Progenitor cell of endocrine pancreas (in vitro differentiated cells): ENCODE measurements at regions not wholly inside any gene's neighbourhood (a gene's known extent, or its start where the extent isn't known, plus 50 kb on each side); places are given as distances from the start of the nearest gene placed in this dataset.

ENCODE experiments used
- DNase-seq: peaks from one replicate; pipeline ENCODE4 v3.0.0; 2021; ENCODE audit warnings: low spot score; ENCODE audit not compliant: unreplicated experiment
- H3K27ac Mint-ChIP-seq: 2 replicates; pipeline ENCODE4 v1.8.0; 2021; ENCODE audit warnings: mild to moderate bottlenecking, moderate library complexity, mixed read lengths
- H3K27me3 Mint-ChIP-seq: 2 replicates; pipeline ENCODE4 v1.8.0; 2021; ENCODE audit warnings: mixed read lengths
- H3K36me3 Mint-ChIP-seq: 2 replicates; pipeline ENCODE4 v1.8.0; 2022; ENCODE audit warnings: mixed read lengths; ENCODE audit not compliant: insufficient read depth
- H3K4me1 Mint-ChIP-seq: 2 replicates; pipeline ENCODE4 v1.8.0; 2021; ENCODE audit warnings: low read depth, mixed read lengths
- H3K4me3 Mint-ChIP-seq: 2 replicates; pipeline ENCODE4 v1.8.0; 2021; ENCODE audit warnings: low read depth, mild to moderate bottlenecking, moderate library complexity, mixed read lengths
- H3K9me3 Mint-ChIP-seq: 2 replicates; pipeline ENCODE4 v1.8.0; 2021; ENCODE audit warnings: low read depth, mixed read lengths
- TF ChIP-seq, protein P1 (sequence below): fragments of 200-600 bp; sonication (generic); IDR thresholded peaks from one replicate; pipeline ENCODE4 v1.5.0; 2021; ENCODE audit warnings: antibody characterized with exemption, mild to moderate bottlenecking; ENCODE audit not compliant: unreplicated experiment

DNA sequence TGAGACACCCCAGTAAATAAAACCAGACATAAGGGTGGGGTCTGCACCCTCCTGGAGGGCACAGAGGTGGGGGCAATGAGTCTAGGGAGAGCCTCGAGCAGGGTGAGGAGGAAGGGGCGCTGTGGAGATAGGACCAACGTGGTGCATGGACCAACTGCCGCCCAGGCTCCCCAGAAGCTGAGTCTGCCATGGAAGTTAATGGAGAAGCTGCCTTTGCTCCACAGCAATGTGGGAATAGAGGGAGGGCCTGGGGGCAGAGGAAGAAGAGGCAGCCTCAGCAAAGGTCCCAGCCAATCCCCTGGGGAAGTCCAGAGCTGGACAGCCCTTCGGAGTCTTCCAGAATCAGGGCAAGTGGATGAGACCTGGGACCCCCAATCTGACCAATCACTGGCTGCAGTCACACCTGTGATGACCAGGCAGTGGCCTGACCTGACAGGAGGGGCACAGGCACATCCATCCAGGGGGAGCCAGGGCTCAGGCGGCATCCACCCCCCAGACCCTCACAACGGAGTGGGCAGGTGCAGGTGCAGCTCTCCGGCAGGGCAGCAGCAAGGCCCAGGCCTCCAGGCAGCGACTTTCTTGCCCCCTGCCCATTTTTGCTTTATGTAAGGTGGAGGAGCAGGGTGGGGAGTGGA, 242.2 kb upstream of the PPP2R2D start:
- peaks cover 4% of the 10 kb centered on the region for H3K9me3 Mint-ChIP-seq
- no peak overlapping the region for H3K4me3 Mint-ChIP-seq
- peaks cover 1% of the 10 kb centered on the region for H3K4me1 Mint-ChIP-seq
- DNase-seq, result no peak
- H3K27ac Mint-ChIP-seq, result no peak overlapping the region
- TF ChIP-seq, protein P1, sequence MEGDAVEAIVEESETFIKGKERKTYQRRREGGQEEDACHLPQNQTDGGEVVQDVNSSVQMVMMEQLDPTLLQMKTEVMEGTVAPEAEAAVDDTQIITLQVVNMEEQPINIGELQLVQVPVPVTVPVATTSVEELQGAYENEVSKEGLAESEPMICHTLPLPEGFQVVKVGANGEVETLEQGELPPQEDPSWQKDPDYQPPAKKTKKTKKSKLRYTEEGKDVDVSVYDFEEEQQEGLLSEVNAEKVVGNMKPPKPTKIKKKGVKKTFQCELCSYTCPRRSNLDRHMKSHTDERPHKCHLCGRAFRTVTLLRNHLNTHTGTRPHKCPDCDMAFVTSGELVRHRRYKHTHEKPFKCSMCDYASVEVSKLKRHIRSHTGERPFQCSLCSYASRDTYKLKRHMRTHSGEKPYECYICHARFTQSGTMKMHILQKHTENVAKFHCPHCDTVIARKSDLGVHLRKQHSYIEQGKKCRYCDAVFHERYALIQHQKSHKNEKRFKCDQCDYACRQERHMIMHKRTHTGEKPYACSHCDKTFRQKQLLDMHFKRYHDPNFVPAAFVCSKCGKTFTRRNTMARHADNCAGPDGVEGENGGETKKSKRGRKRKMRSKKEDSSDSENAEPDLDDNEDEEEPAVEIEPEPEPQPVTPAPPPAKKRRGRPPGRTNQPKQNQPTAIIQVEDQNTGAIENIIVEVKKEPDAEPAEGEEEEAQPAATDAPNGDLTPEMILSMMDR, result no peak
- no peaks in the 10 kb centered on the region for H3K36me3 Mint-ChIP-seq
- H3K27me3 Mint-ChIP-seq, result peaks cover 4% of the 10 kb centered on the region

DNA sequence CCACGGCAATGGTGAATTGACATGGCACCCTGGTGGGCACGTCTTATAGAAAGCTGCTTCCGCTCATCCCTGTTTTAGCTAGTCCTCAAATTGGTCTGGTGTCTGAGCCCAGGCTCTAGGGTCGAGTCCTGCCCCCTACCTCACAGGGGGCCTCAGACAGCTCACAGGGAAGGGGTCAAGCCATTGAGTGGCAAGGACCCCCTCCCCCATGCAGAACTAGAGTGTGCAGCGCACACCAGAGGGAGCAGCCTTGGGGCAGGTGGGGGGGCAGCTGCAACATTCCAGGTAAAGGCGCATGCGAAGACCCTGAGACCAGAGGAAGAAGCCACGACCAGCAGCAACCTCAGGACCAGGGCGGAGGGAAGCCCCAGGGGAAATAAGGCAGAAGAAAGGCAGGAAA, 240.4 kb upstream of the PPP2R2D start:
- Mint-ChIP-seq H3K27ac (no peak overlapping the region), H3K36me3 (no peaks in the 10 kb centered on the region), H3K9me3 (peaks cover 10% of the 10 kb centered on the region), H3K4me3 (no peak overlapping the region), H3K4me1 (no peaks in the 10 kb centered on the region), H3K27me3 (no peaks in the 10 kb centered on the region)
- no peak for DNase-seq
- TF ChIP-seq, protein P1, result no peak

DNA sequence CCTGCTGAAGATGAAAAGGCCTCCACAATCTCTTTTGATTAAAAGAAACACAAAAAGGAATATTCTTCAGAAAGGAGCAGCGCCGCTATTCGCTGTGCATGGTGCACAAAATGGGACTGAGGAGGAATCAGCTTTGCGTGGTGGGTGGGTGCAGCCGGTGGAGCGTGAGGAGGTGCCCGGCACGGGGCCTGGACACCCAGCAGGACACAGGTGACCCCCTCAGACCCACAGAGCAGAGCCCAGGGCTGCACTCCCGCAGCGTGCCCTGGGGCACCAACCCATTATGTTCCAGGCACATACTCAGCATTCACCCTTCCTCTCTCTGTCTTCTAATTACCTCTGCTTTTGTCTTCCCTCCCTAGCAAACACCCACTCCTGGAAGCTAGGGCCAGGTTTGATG, 238.0 kb upstream of the PPP2R2D start:
- H3K9me3 Mint-ChIP-seq, result peaks cover 10% of the 10 kb centered on the region
- no peak overlapping the region for H3K27ac Mint-ChIP-seq
- no peaks in the 10 kb centered on the region for H3K4me1 Mint-ChIP-seq
- TF ChIP-seq, protein P1, result no peak
- no peaks in the 10 kb centered on the region for H3K36me3 Mint-ChIP-seq
- no peak overlapping the region for H3K4me3 Mint-ChIP-seq
- no peak for DNase-seq
- no peaks in the 10 kb centered on the region for H3K27me3 Mint-ChIP-seq

DNA sequence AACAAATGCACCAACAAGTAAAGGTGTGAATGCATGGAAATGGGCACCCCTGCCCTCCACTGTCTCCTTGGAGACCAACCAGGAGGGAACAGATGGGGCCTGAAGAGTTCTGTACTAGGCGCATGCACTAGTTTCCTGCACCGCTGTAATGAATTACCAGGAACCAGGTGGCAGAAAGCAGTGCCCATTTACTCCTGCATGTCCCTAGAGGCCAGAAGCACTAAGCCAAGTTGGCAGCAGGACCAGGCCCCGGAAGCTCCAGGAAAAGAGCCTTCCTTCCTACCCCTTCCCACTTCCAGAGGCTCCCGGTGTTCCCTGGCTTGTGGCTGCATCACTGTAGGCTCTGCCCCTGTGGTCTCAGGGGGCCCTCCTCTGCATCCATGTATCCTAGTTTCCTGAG, 237.5 kb upstream of the PPP2R2D start:
- DNase-seq, result no peak

DNA sequence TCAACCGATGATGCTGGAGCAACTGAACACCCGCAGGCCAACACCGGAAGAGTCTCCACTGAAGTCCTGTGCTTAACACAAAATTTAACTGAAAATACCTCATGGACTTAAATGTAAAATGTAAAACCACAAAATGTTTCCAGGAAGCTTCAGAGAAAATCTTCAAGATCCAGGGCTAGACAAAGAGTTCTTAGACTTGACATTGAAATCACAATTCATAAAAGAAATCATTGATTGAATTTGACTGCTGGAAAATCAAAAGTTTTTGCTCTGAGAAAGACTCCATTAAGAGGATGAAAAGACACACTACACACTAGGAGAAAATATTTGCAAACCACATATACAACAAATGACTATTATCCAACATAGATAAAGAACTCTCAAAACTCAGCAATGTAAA, 234.7 kb upstream of the PPP2R2D start:
- H3K27me3 Mint-ChIP-seq, result no peaks in the 10 kb centered on the region
- DNase-seq, result no peak
- H3K36me3 Mint-ChIP-seq, result no peaks in the 10 kb centered on the region
- H3K4me3 Mint-ChIP-seq, result no peak overlapping the region
- TF ChIP-seq, protein P1, result no peak
- H3K9me3 Mint-ChIP-seq, result peaks cover 7% of the 10 kb centered on the region
- H3K27ac Mint-ChIP-seq, result no peak overlapping the region
- no peaks in the 10 kb centered on the region for H3K4me1 Mint-ChIP-seq

More for the DNA sequence above, 237.5 kb upstream of the PPP2R2D start:
- no peaks in the 10 kb centered on the region for H3K36me3 Mint-ChIP-seq
- no peaks in the 10 kb centered on the region for H3K27me3 Mint-ChIP-seq
- no peaks in the 10 kb centered on the region for H3K4me1 Mint-ChIP-seq
- H3K27ac Mint-ChIP-seq, result no peak overlapping the region
- peaks cover 10% of the 10 kb centered on the region for H3K9me3 Mint-ChIP-seq
- TF ChIP-seq, protein P1, result no peak
- no peak overlapping the region for H3K4me3 Mint-ChIP-seq
